Neural progenitor cell (in vitro differentiated cells): ENCODE measurements at regions not wholly inside any gene's neighbourhood (a gene's known extent, or its start where the extent isn't known, plus 50 kb on each side); places are given as distances from the start of the nearest gene placed in this dataset.

Source experiments
- DNase-seq: peaks from one replicate; pipeline ENCODE4 v3.0.0-alpha.2; 2016; ENCODE audit warnings: low spot score
- H2AFZ ChIP-seq: fragments of 200-600 bp; sonication (generic); replicated peaks from 2 replicates; pipeline ENCODE4 v1.6.1; 2016; ENCODE audit warnings: antibody characterized with exemption
- H3F3A ChIP-seq: fragments of 200-600 bp; sonication (generic); 2 replicates; pipeline ENCODE4 v1.6.1; 2016; ENCODE audit warnings: antibody characterized with exemption, low read depth
- H3K27ac ChIP-seq: fragments of 200-600 bp; sonication (generic); 2 replicates; pipeline ENCODE4 v1.5.1; 2016; ENCODE audit warnings: mild to moderate bottlenecking
- H3K27me3 ChIP-seq: fragments of 200-600 bp; sonication (generic); 2 replicates; pipeline ENCODE4 v1.6.1; 2016; ENCODE audit warnings: mild to moderate bottlenecking, moderate library complexity
- H3K36me3 ChIP-seq: fragments of 200-600 bp; sonication (generic); 2 replicates; pipeline ENCODE4 v1.5.1; 2016
- H3K4me1 ChIP-seq: fragments of 200-600 bp; sonication (generic); 2 replicates; pipeline ENCODE4 v1.6.1; 2016; ENCODE audit warnings: mixed run types
- H3K4me2 ChIP-seq: fragments of 200-600 bp; sonication (generic); 2 replicates; pipeline ENCODE4 v1.6.1; 2016
- H3K4me3 ChIP-seq: fragments of 200-600 bp; sonication (generic); 2 replicates; pipeline ENCODE4 v1.5.1; 2016
- H3K79me2 ChIP-seq: fragments of 200-600 bp; sonication (generic); 2 replicates; pipeline ENCODE4 v1.6.1; 2016; ENCODE audit warnings: low read depth
- H3K9ac ChIP-seq: fragments of 200-600 bp; sonication (generic); 2 replicates; pipeline ENCODE4 v1.6.1; 2016
- H3K9me3 ChIP-seq: fragments of 200-600 bp; sonication (generic); 2 replicates; pipeline ENCODE4 v1.5.1; 2016; ENCODE audit warnings: low read depth
- H4K20me1 ChIP-seq: fragments of 200-600 bp; sonication (generic); 2 replicates; pipeline ENCODE4 v1.6.1; 2016; ENCODE audit warnings: low read depth
- H3K27ac Mint-ChIP-seq: 3 replicates; pipeline ENCODE4 v1.8.0; 2021; ENCODE audit warnings: mixed read lengths
- H3K27me3 Mint-ChIP-seq: 2 replicates; pipeline ENCODE4 v1.8.0; 2022; ENCODE audit warnings: low read depth, mild to moderate bottlenecking, inconsistent platforms, moderate library complexity, mixed read lengths; ENCODE audit not compliant: insufficient read depth
- H3K36me3 Mint-ChIP-seq: 3 replicates; pipeline ENCODE4 v1.8.0; 2021; ENCODE audit warnings: mixed read lengths
- H3K4me1 Mint-ChIP-seq: 3 replicates; pipeline ENCODE4 v1.8.0; 2021; ENCODE audit warnings: mixed read lengths
- H3K4me3 Mint-ChIP-seq: 3 replicates; pipeline ENCODE4 v1.8.0; 2021; ENCODE audit warnings: mild to moderate bottlenecking, moderate library complexity, mixed read lengths
- H3K9me3 Mint-ChIP-seq: 3 replicates; pipeline ENCODE4 v1.8.0; 2020; ENCODE audit warnings: mixed read lengths
- EZH2 ChIP-seq: fragments of 200-600 bp; sonication (generic); IDR thresholded peaks from 2 replicates; pipeline ENCODE4 v1.6.1; 2017; ENCODE audit warnings: antibody characterized with exemption, mild to moderate bottlenecking, moderate library complexity
- EZH2phosphoT487 ChIP-seq: fragments of 200-600 bp; sonication (generic); IDR thresholded peaks from 2 replicates; pipeline ENCODE4 v1.6.1; 2017; ENCODE audit warnings: antibody characterized with exemption
- TF ChIP-seq, protein P1 (sequence below): fragments of 200-600 bp; sonication (generic); IDR thresholded peaks from 2 replicates; pipeline ENCODE4 v1.5.1; 2017; ENCODE audit warnings: antibody characterized with exemption, mild to moderate bottlenecking

DNA sequence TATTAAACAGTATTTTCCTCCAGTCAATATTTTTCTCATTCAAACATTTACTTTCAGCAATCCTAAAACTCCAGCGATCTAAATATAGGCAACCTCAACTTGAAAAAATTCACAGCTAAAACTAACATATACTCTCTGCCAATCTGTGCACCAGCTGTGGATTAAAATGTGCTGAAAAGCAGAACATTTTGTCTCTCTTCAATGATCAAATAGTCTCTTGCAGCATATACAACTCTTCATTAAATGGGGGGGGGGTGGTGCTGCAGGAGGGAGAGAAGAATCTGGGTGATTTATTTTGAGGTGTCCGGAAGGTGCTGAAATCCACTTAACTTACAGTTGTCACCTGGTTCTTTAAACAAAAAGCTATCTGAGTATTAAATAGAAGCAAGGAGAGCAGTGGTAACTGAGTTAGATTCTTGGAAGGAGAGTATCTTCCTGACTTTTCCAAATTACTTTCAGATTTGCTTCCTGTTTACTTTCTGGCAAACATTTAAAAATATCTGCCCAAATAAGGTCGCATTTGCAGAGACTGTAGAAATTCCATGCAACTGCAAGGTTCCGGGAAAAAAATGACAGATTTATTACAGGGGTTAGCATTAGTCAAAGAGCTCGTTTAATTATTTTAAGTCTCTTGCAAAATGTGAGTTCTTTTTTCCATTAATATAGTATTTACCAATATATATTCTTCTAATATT, 904.7 kb upstream of the ACVR2A start:
- H3K4me3 ChIP-seq: no peak overlapping the region

DNA sequence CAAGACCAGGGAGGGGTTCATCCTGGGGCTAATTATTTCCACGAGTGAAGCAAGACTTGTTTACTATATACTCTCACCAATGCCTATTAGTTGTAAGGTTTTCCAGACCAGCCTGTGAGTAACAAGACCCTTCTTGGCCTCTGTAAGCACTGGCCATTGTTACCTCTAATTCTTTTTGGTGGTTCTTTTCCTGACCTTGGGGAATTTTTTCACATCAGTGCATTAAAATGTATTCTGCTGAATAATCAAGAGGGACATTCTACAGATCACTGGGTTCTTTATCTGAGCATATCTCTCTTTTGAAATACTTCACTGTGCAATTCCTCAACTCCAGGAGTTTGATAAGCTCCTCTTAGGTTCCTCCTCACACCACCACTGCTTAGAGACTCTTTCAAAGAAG, 909.9 kb upstream of the ACVR2A start:
- H3K27ac Mint-ChIP-seq: no peak overlapping the region
- Histone ChIP-seq H3K9ac (no peak overlapping the region), H3K4me2 (no peak overlapping the region), H3K9me3 (no peaks in the 10 kb centered on the region), H2AFZ (no peak overlapping the region), H4K20me1 (no peaks in the 10 kb centered on the region), H3K36me3 (no peaks in the 10 kb centered on the region), H3F3A (no peaks in the 10 kb centered on the region), H3K79me2 (no peaks in the 10 kb centered on the region), H3K27me3 (no peaks in the 10 kb centered on the region), H3K4me3 (no peak overlapping the region), H3K27ac (no peak overlapping the region), H3K4me1 (no peaks in the 10 kb centered on the region)
- DNase-seq: no peak
- no peaks in the 10 kb centered on the region for H3K36me3 Mint-ChIP-seq
- H3K4me3 Mint-ChIP-seq: no peak overlapping the region
- peaks cover 13% of the 10 kb centered on the region for H3K9me3 Mint-ChIP-seq
- no peaks in the 10 kb centered on the region for H3K27me3 Mint-ChIP-seq
- H3K4me1 Mint-ChIP-seq: no peaks in the 10 kb centered on the region
- TF ChIP-seq EZH2 (no peak), EZH2phosphoT487 (no peak)
- TF ChIP-seq, protein P1, sequence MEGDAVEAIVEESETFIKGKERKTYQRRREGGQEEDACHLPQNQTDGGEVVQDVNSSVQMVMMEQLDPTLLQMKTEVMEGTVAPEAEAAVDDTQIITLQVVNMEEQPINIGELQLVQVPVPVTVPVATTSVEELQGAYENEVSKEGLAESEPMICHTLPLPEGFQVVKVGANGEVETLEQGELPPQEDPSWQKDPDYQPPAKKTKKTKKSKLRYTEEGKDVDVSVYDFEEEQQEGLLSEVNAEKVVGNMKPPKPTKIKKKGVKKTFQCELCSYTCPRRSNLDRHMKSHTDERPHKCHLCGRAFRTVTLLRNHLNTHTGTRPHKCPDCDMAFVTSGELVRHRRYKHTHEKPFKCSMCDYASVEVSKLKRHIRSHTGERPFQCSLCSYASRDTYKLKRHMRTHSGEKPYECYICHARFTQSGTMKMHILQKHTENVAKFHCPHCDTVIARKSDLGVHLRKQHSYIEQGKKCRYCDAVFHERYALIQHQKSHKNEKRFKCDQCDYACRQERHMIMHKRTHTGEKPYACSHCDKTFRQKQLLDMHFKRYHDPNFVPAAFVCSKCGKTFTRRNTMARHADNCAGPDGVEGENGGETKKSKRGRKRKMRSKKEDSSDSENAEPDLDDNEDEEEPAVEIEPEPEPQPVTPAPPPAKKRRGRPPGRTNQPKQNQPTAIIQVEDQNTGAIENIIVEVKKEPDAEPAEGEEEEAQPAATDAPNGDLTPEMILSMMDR: no peak

More for the DNA sequence above, 904.7 kb upstream of the ACVR2A start:
- Mint-ChIP-seq H3K36me3 (no peaks in the 10 kb centered on the region), H3K27me3 (no peaks in the 10 kb centered on the region), H3K4me1 (no peaks in the 10 kb centered on the region), H3K27ac (no peak overlapping the region), H3K9me3 (no peaks in the 10 kb centered on the region), H3K4me3 (no peak overlapping the region)
- no peaks in the 10 kb centered on the region for H4K20me1 ChIP-seq
- H3K4me1 ChIP-seq: no peaks in the 10 kb centered on the region
- no peak overlapping the region for H3K4me2 ChIP-seq
- no peaks in the 10 kb centered on the region for H3K79me2 ChIP-seq
- DNase-seq: no peak
- TF ChIP-seq EZH2: no peak
- TF ChIP-seq, protein P1: no peak
- no peak for TF ChIP-seq EZH2phosphoT487
- no peak overlapping the region for H2AFZ ChIP-seq
- no peaks in the 10 kb centered on the region for H3K36me3 ChIP-seq
- no peaks in the 10 kb centered on the region for H3K9me3 ChIP-seq
- no peak overlapping the region for H3K27ac ChIP-seq
- no peak overlapping the region for H3K9ac ChIP-seq
- no peaks in the 10 kb centered on the region for H3F3A ChIP-seq
- H3K27me3 ChIP-seq: no peaks in the 10 kb centered on the region

DNA sequence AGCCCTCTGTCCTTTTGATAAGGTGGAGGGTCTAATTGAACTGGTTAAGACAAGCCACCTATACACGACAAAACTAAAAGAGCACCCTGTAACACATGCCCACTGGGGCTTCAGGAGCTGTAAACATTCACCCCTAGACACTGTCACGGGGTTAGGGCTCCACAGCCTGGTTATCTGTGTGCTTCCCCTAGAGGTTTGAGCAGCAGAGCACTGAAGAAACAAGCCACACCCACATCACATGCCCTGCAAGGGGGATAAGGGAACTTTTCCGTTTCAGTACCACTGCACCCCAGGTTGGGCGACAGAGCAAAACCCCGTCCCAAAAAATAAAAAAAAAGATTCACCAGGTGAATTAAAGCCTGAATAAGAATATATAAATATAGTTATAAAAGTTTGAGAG, 913.7 kb upstream of the ACVR2A start:
- Histone ChIP-seq H2AFZ (peak overlapping the region; percentile 65), H3K27me3 (no peaks in the 10 kb centered on the region), H3K27ac (no peak overlapping the region), H3K4me1 (no peaks in the 10 kb centered on the region), H3K79me2 (no peaks in the 10 kb centered on the region), H3K9ac (no peak overlapping the region), H3F3A (no peaks in the 10 kb centered on the region), H3K36me3 (no peaks in the 10 kb centered on the region), H4K20me1 (no peaks in the 10 kb centered on the region), H3K4me2 (no peak overlapping the region), H3K9me3 (no peaks in the 10 kb centered on the region), H3K4me3 (no peak overlapping the region)
- Mint-ChIP-seq H3K4me3 (no peak overlapping the region), H3K36me3 (no peaks in the 10 kb centered on the region), H3K4me1 (no peaks in the 10 kb centered on the region), H3K27ac (no peak overlapping the region), H3K9me3 (peaks cover 13% of the 10 kb centered on the region), H3K27me3 (no peaks in the 10 kb centered on the region)
- TF ChIP-seq, protein P1: no peak
- no peak for TF ChIP-seq EZH2
- no peak for DNase-seq
